WTC11 (cell line): ENCODE measurements at regions not wholly inside any gene's neighbourhood (a gene's known extent, or its start where the extent isn't known, plus 50 kb on each side); places are given as distances from the start of the nearest gene placed in this dataset.
"Not testable (repeated sequence)": the region's sequence is repeated elsewhere in the genome, so short reads cannot be mapped to it uniquely, and the experiment has no call there.

Experiments used
- ATAC-seq: fragments of 200-7000 bp; cut with Tn5 transposase; 2 replicates; pipeline ENCODE4 v1.10.0; 2021; ENCODE audit warnings: mild to moderate bottlenecking, moderate library complexity
- CTCF ChIA-PET: fragments of 300-600 bp; sonication (Branson Sonifier 250); formaldehyde crosslinking; loops from one replicate; lab custom pipeline; 2021; ENCODE audit warnings: antibody characterized with exemption; lab: Charles Lee
- POLR2A ChIA-PET: fragments of 350-600 bp; sonication (Branson Sonifier 250); formaldehyde crosslinking; loops from one replicate; lab custom pipeline; 2021; ENCODE audit warnings: antibody characterized with exemption; lab: Charles Lee
- DNase-seq: peaks from one replicate; pipeline ENCODE4 v3.0.0; 2021; ENCODE audit warnings: low spot score
- H3K27ac Mint-ChIP-seq: 2 replicates; pipeline ENCODE4 v1.8.0; 2021; ENCODE audit warnings: mixed read lengths
- H3K27me3 Mint-ChIP-seq: 2 replicates; pipeline ENCODE4 v1.8.0; 2021; ENCODE audit warnings: low read depth, mild to moderate bottlenecking, moderate library complexity, mixed read lengths
- H3K36me3 Mint-ChIP-seq: 2 replicates; pipeline ENCODE4 v1.8.0; 2021; ENCODE audit warnings: mixed read lengths
- H3K4me1 Mint-ChIP-seq: 2 replicates; pipeline ENCODE4 v1.8.0; 2022; ENCODE audit warnings: mixed read lengths
- H3K4me3 Mint-ChIP-seq: 2 replicates; pipeline ENCODE4 v1.8.0; 2021; ENCODE audit warnings: mild to moderate bottlenecking, moderate library complexity, mixed read lengths
- H3K9me3 Mint-ChIP-seq: 2 replicates; pipeline ENCODE4 v1.8.0; 2021; ENCODE audit warnings: mixed read lengths
- AR ChIP-seq: fragments of 250-450 bp; sonication (Bioruptor Pico); IDR thresholded peaks from 2 replicates; pipeline ENCODE4 v1.9.0; 2021; ENCODE audit warnings: mild to moderate bottlenecking
- CDX4 ChIP-seq: fragments of 250-450 bp; sonication (Bioruptor Pico); IDR thresholded peaks from 2 replicates; pipeline ENCODE4 v1.9.0; 2021; ENCODE audit warnings: moderate library complexity, mild to moderate bottlenecking, inconsistent platforms, borderline replicate concordance
- CREB1 ChIP-seq: sonication (generic); formaldehyde crosslinking; IDR thresholded peaks from 2 replicates; pipeline ENCODE4 v1.8.0; 2023; ENCODE audit warnings: mild to moderate bottlenecking, missing genetic modification reagents
- ERG ChIP-seq: fragments of 250-450 bp; sonication (Bioruptor Pico); IDR thresholded peaks from 2 replicates; pipeline ENCODE4 v1.8.0; 2021; ENCODE audit warnings: mild to moderate bottlenecking
- ETV6 ChIP-seq: sonication (generic); formaldehyde crosslinking; IDR thresholded peaks from 2 replicates; pipeline ENCODE4 v1.8.1; 2022; ENCODE audit warnings: mild to moderate bottlenecking, missing genetic modification reagents
- IRF2 ChIP-seq: sonication (generic); formaldehyde crosslinking; IDR thresholded peaks from 2 replicates; pipeline ENCODE4 v1.8.0; 2022; ENCODE audit warnings: low read depth, missing genetic modification reagents, borderline replicate concordance
- KAT7 ChIP-seq: sonication (generic); formaldehyde crosslinking; IDR thresholded peaks from 2 replicates; pipeline ENCODE4 v1.8.1; 2023; ENCODE audit warnings: missing genetic modification reagents, mild to moderate bottlenecking, borderline replicate concordance
- MXD4 ChIP-seq: fragments of 250-450 bp; sonication (Bioruptor Pico); IDR thresholded peaks from 2 replicates; pipeline ENCODE4 v1.8.0; 2021; ENCODE audit warnings: mild to moderate bottlenecking, moderate library complexity, borderline replicate concordance
- NFATC4 ChIP-seq: fragments of 250-450 bp; sonication (Bioruptor Pico); IDR thresholded peaks from 2 replicates; pipeline ENCODE4 v1.9.0; 2021; ENCODE audit warnings: mild to moderate bottlenecking
- TEAD1 ChIP-seq: sonication (generic); formaldehyde crosslinking; IDR thresholded peaks from 2 replicates; pipeline ENCODE4 v1.8.0; 2022; ENCODE audit warnings: mild to moderate bottlenecking, missing genetic modification reagents
- TEAD4 ChIP-seq: sonication (generic); formaldehyde crosslinking; IDR thresholded peaks from 2 replicates; pipeline ENCODE4 v1.8.0; 2022; ENCODE audit warnings: mild to moderate bottlenecking, missing genetic modification reagents
- TP53 ChIP-seq: sonication (generic); formaldehyde crosslinking; IDR thresholded peaks from 2 replicates; pipeline ENCODE4 v1.8.1; 2023; ENCODE audit warnings: mild to moderate bottlenecking, missing genetic modification reagents
- USF1 ChIP-seq: sonication (generic); formaldehyde crosslinking; IDR thresholded peaks from 2 replicates; pipeline ENCODE4 v1.8.0; 2022; ENCODE audit warnings: mild to moderate bottlenecking, missing genetic modification reagents
- ZBTB43 ChIP-seq: sonication (generic); formaldehyde crosslinking; IDR thresholded peaks from 2 replicates; pipeline ENCODE4 v1.8.1; 2023; ENCODE audit warnings: mild to moderate bottlenecking, missing genetic modification reagents
- ZNF317 ChIP-seq: sonication (generic); formaldehyde crosslinking; IDR thresholded peaks from 2 replicates; pipeline ENCODE4 v1.8.1; 2023; ENCODE audit warnings: low read depth, mild to moderate bottlenecking, moderate library complexity, missing genetic modification reagents, borderline replicate concordance
- ZNF671 ChIP-seq: fragments of 250-450 bp; sonication (Bioruptor Pico); IDR thresholded peaks from 2 replicates; pipeline ENCODE4 v1.8.0; 2021; ENCODE audit warnings: mild to moderate bottlenecking
- TF ChIP-seq, protein P1 (sequence below): sonication (generic); formaldehyde crosslinking; IDR thresholded peaks from 2 replicates; pipeline ENCODE4 v1.8.1; 2022; ENCODE audit warnings: low read depth, missing genetic modification reagents, borderline replicate concordance
- TF ChIP-seq, protein P2 (sequence below): sonication (generic); formaldehyde crosslinking; IDR thresholded peaks from 2 replicates; pipeline ENCODE4 v1.8.1; 2023; ENCODE audit warnings: mild to moderate bottlenecking, moderate library complexity, missing genetic modification reagents
- TF ChIP-seq, protein P3 (sequence below): sonication (generic); formaldehyde crosslinking; IDR thresholded peaks from 2 replicates; pipeline ENCODE4 v1.8.0; 2023; ENCODE audit warnings: missing genetic modification reagents
- TF ChIP-seq, protein P4 (sequence below): fragments of 250-450 bp; sonication (Bioruptor Pico); conservative IDR thresholded peaks from 2 replicates; pipeline ENCODE4 v1.9.0; 2021; ENCODE audit warnings: mild to moderate bottlenecking

DNA sequence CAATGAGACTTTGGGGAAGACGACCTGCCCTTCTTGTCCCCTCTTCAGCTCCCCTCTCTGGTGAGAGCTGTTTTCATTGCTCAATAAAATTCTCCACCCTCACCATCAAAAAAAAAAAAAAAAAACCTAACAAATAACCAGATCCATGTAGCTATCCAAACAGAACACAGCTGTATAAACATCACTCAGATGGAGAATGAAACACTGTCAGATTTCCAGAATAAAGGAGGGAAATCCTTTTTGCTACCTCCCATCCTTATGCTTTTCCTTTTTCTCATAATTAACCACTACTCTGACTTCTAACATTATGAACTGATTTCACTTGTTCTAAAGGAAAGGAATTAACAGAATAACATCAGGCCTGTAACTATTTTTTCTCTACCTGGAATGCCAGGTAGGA, 155.6 kb downstream of the PPP4R3C start:
- Mint-ChIP-seq H3K27me3 (no peaks in the 10 kb centered on the region; the same call in 1 of the 2 replicates), H3K9me3 (no peaks in the 10 kb centered on the region)
- TF ChIP-seq CREB1 (CRISPR knock-in tag): no peak
- TF ChIP-seq TEAD1: no peak
- no peak for TF ChIP-seq TP53 (CRISPR knock-in tag)
- TF ChIP-seq, protein P1, sequence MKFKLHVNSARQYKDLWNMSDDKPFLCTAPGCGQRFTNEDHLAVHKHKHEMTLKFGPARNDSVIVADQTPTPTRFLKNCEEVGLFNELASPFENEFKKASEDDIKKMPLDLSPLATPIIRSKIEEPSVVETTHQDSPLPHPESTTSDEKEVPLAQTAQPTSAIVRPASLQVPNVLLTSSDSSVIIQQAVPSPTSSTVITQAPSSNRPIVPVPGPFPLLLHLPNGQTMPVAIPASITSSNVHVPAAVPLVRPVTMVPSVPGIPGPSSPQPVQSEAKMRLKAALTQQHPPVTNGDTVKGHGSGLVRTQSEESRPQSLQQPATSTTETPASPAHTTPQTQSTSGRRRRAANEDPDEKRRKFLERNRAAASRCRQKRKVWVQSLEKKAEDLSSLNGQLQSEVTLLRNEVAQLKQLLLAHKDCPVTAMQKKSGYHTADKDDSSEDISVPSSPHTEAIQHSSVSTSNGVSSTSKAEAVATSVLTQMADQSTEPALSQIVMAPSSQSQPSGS (CRISPR knock-in tag): no peak
- TF ChIP-seq, protein P2, sequence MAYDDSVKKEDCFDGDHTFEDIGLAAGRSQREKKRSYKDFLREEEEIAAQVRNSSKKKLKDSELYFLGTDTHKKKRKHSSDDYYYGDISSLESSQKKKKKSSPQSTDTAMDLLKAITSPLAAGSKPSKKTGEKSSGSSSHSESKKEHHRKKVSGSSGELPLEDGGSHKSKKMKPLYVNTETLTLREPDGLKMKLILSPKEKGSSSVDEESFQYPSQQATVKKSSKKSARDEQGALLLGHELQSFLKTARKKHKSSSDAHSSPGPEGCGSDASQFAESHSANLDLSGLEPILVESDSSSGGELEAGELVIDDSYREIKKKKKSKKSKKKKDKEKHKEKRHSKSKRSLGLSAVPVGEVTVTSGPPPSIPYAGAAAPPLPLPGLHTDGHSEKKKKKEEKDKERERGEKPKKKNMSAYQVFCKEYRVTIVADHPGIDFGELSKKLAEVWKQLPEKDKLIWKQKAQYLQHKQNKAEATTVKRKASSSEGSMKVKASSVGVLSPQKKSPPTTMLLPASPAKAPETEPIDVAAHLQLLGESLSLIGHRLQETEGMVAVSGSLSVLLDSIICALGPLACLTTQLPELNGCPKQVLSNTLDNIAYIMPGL (CRISPR knock-in tag): no peak
- no peak for TF ChIP-seq ERG
- TF ChIP-seq IRF2 (CRISPR knock-in tag): no peak
- no peak for TF ChIP-seq USF1
- no peak for TF ChIP-seq ZNF671 (CRISPR knock-in tag)
- TF ChIP-seq, protein P3, sequence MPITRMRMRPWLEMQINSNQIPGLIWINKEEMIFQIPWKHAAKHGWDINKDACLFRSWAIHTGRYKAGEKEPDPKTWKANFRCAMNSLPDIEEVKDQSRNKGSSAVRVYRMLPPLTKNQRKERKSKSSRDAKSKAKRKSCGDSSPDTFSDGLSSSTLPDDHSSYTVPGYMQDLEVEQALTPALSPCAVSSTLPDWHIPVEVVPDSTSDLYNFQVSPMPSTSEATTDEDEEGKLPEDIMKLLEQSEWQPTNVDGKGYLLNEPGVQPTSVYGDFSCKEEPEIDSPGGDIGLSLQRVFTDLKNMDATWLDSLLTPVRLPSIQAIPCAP (CRISPR knock-in tag): no peak
- TF ChIP-seq NFATC4 (CRISPR knock-in tag): no peak
- no peak for TF ChIP-seq TEAD4 (CRISPR knock-in tag)
- TF ChIP-seq ZBTB43: no peak
- TF ChIP-seq, all 79 proteins: peak for 0

GRCh38 chrX:27292552-27292951, 170.6 kb downstream of the PPP4R3C start:
- CTCF ChIA-PET, POLR2A ChIA-PET, H3K9me3 Mint-ChIP-seq, H3K4me3 Mint-ChIP-seq, DNase-seq, H3K27me3 Mint-ChIP-seq, H3K4me1 Mint-ChIP-seq, ATAC-seq, H3K36me3 Mint-ChIP-seq, H3K27ac Mint-ChIP-seq: not testable (repeated sequence)

More for the DNA sequence above, 155.6 kb downstream of the PPP4R3C start:
- Mint-ChIP-seq H3K36me3 (no peaks in the 10 kb centered on the region), H3K27ac (no peak overlapping the region), H3K4me1 (no peaks in the 10 kb centered on the region), H3K4me3 (no peak overlapping the region)
- ChIA-PET POLR2A (no interaction called here), CTCF (no interaction called here)
- DNase-seq (no peak), ATAC-seq (no peak)

GRCh38 chrX:27276751-27277150, 186.4 kb downstream of the PPP4R3C start:
- Mint-ChIP-seq H3K9me3 (no peaks in the 10 kb centered on the region; the same call in 1 of the 2 replicates), H3K36me3 (no peaks in the 10 kb centered on the region), H3K4me3 (no peak overlapping the region), H3K4me1 (peaks cover 25% of the 10 kb centered on the region), H3K27ac (no peak overlapping the region), H3K27me3 (no peaks in the 10 kb centered on the region)
- CTCF ChIA-PET: no interaction called here
- DNase-seq: no peak
- POLR2A ChIA-PET: no interaction called here
- ATAC-seq: no peak
- TF ChIP-seq MXD4 (CRISPR knock-in tag) (no peak), CDX4 (CRISPR knock-in tag) (no peak), KAT7 (CRISPR knock-in tag) (no peak), ETV6 (CRISPR knock-in tag) (no peak), AR (no peak), ZNF317 (no peak)
- TF ChIP-seq, protein P4, sequence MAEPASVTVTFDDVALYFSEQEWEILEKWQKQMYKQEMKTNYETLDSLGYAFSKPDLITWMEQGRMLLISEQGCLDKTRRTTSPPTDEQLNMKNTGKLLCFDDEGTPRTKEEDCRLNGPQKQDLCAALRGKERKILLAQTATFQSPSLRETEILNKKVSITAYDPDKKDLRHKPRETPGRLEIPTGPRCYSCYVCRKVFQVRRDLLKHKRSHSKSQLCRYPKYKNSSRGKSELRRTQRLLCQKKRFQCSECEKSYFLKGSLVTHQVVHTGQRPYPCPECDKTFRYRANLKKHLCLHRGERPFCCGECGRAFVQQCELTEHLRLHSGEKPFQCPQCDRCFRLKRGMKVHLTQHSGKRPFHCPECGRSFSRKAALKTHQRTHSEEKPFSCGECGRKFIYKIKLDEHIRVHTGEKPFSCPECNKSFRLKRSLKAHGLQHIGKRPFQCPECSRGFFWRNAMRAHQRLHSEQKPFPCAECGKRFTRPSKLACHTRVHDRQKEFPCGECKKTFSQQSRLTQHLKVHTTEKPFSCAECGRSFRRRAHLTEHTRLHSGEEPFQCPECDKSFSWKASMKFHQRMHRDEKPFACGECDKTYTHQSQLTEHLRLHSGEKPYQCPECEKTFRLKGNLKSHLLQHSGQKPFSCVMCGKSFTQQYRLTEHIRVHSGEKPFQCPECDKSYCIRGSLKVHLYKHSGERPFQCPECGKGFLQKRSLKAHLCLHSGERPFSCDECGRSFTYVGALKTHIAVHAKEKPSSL: no peak
